NOMO-1 treated with DMSO at 0.1 percent for 48 hours (cell line): ENCODE measurements at regions not wholly inside any gene's neighbourhood (a gene's known extent, or its start where the extent isn't known, plus 50 kb on each side); places are given as distances from the start of the nearest gene placed in this dataset.

Experiments used
- DNase-seq: peaks from one replicate; lab custom pipeline; 2025; ENCODE audit not compliant: unreplicated experiment; lab: John Stamatoyannopoulos, UW

- DNase-seq = no peak
Measured at GRCh38 chr12:25009496-25010092, 60.7 kb upstream of the BCAT1 start.

GRCh38 chr12:25005376-25005775 lies 56.5 kb upstream of the BCAT1 start:
- no peak for DNase-seq

GRCh38 chr12:25004447-25004846 lies 55.5 kb upstream of the BCAT1 start:
- DNase-seq = no peak

- DNase-seq = no peak
Measured at GRCh38 chr12:25001311-25001710, 52.4 kb upstream of the BCAT1 start.
